MM.1S (cell line): ENCODE measurements at regions not wholly inside any gene's neighbourhood (a gene's known extent, or its start where the extent isn't known, plus 50 kb on each side); places are given as distances from the start of the nearest gene placed in this dataset.

ENCODE experiments used
- CTCF ChIP-seq: fragments of 300-600 bp; sonication (generic); IDR thresholded peaks from 2 replicates; pipeline ENCODE4 v1.5.1; 2016; ENCODE audit warnings: antibody characterized with exemption, low read length, mixed read lengths
- EZH2 ChIP-seq: fragments of 300-600 bp; sonication (generic); optimal IDR thresholded peaks from 2 replicates; pipeline ENCODE3; 2017; ENCODE audit warnings: low read depth, mild to moderate bottlenecking, antibody characterized with exemption, low read length, mixed read lengths

- TF ChIP-seq CTCF (no peak), EZH2 (no peak)
Measured at GRCh38 chr2:105502625-105503334, 103.9 kb upstream of the FHL2 start.
